GM18909 (cell line): ENCODE measurements at regions not wholly inside any gene's neighbourhood (a gene's known extent, or its start where the extent isn't known, plus 50 kb on each side); places are given as distances from the start of the nearest gene placed in this dataset.
"Not testable (repeated sequence)": the region's sequence is repeated elsewhere in the genome, so short reads cannot be mapped to it uniquely, and the experiment has no call there.

Experiments used
- ATAC-seq: cut with Tn5 transposase; IDR thresholded peaks from one replicate; pipeline ENCODE4 v1.9.1; 2021; ENCODE audit warnings: mild to moderate bottlenecking; ENCODE audit not compliant: unreplicated experiment, poor library complexity

- ATAC-seq, result no peak
These were observed 136.3 kb upstream of the ANK3 start for GRCh38 chr10:60525716-60526585.

GRCh38 chr10:60524541-60524940 is 134.9 kb upstream of the ANK3 start:
- ATAC-seq, result no peak

- ATAC-seq, result not testable (repeated sequence)
These were observed 133.7 kb upstream of the ANK3 start for GRCh38 chr10:60523371-60523770.

- ATAC-seq, result no peak
These were observed 132.9 kb upstream of the ANK3 start for GRCh38 chr10:60522617-60523016.

GRCh38 chr10:60521974-60522405 is 132.3 kb upstream of the ANK3 start:
- ATAC-seq, result no peak

- ATAC-seq, result no peak
These were observed 129.1 kb upstream of the ANK3 start for GRCh38 chr10:60518745-60519144.

- no peak for ATAC-seq
These were observed 128.1 kb upstream of the ANK3 start for GRCh38 chr10:60517805-60518204.

- peak; percentile 81 for ATAC-seq
These were observed 123.6 kb upstream of the ANK3 start for GRCh38 chr10:60513281-60513680.

GRCh38 chr10:60511477-60512229 is 122.0 kb upstream of the ANK3 start:
- ATAC-seq, result no peak

- no peak for ATAC-seq
These were observed 119.2 kb upstream of the ANK3 start for GRCh38 chr10:60508831-60509230.

GRCh38 chr10:60508037-60508436 is 118.4 kb upstream of the ANK3 start:
- no peak for ATAC-seq

- ATAC-seq, result no peak
These were observed 112.9 kb upstream of the ANK3 start for GRCh38 chr10:60502621-60503020.

- no peak for ATAC-seq
These were observed 109.3 kb upstream of the ANK3 start for GRCh38 chr10:60498985-60499384.

GRCh38 chr10:60497364-60497763 is 107.7 kb upstream of the ANK3 start:
- no peak for ATAC-seq

- no peak for ATAC-seq
These were observed 106.5 kb upstream of the ANK3 start for GRCh38 chr10:60496181-60496580.

GRCh38 chr10:60495338-60496055 is 105.8 kb upstream of the ANK3 start:
- no peak for ATAC-seq

- no peak for ATAC-seq
These were observed 105.1 kb upstream of the ANK3 start for GRCh38 chr10:60494774-60495173.

- no peak for ATAC-seq
These were observed 101.5 kb upstream of the ANK3 start for GRCh38 chr10:60491162-60491561.

GRCh38 chr10:60490013-60490412 is 100.3 kb upstream of the ANK3 start:
- ATAC-seq, result no peak

GRCh38 chr10:60488111-60488669 is 98.5 kb upstream of the ANK3 start:
- ATAC-seq, result no peak

- ATAC-seq, result no peak
These were observed 97.9 kb upstream of the ANK3 start for GRCh38 chr10:60487543-60487942.
